Right cardiac atrium (tissue), 5 donors: ENCODE measurements at regions not wholly inside any gene's neighbourhood (a gene's known extent, or its start where the extent isn't known, plus 50 kb on each side); places are given as distances from the start of the nearest gene placed in this dataset.

Source experiments
- ATAC-seq, 2 donors: fragments of 200-7000 bp; cut with Tn5 transposase; one replicate each; pipeline versions ENCODE4 v1.8.0 to v1.9.1; 2020; ENCODE audit warnings: moderate library complexity in 2 of 2, mild to moderate bottlenecking in 1 of 2
- DNase-seq, 3 donors: peaks; one replicate each; pipeline ENCODE4 v3.0.0-alpha.2; 2020
- H3K27ac ChIP-seq: one replicate; pipeline ENCODE4 v1.5.1; 2013; ENCODE audit warnings: mild to moderate bottlenecking, low read length, control low read depth, moderate library complexity
- H3K27me3 ChIP-seq: one replicate; pipeline ENCODE4 v1.6.1; 2013; ENCODE audit not compliant: control insufficient read depth, insufficient read depth
- H3K4me1 ChIP-seq: one replicate; pipeline ENCODE4 v1.6.1; 2013; ENCODE audit warnings: low read length; ENCODE audit not compliant: control insufficient read depth, insufficient read depth
- H3K4me3 ChIP-seq: one replicate; pipeline ENCODE4 v1.5.1; 2013; ENCODE audit warnings: low read length, control low read depth
- H3K9me3 ChIP-seq: one replicate; pipeline ENCODE4 v1.6.1; 2013; ENCODE audit warnings: low read length; ENCODE audit not compliant: control insufficient read depth
- WGBS: extraction: QIAGEN DNeasy Blood & Tissue Kit; methylation state at CpG from one replicate; pipeline ENCODE4 v1.1.7; 2013; 5-methylcytosine and 5-hydroxymethylcytosine counted together
- intact Hi-C, 4 donors: fragments of 100-400 bp; cut with DNase I; formaldehyde crosslinking; loops; one replicate each; pipeline versions ENCODE4 v1.11.0 to v1.14.0; 2022 to 2023
- donor health status: healthy with polysubstance abuse.
- donor health status: DM: no; HTN: yes; CAD: no.
- donor health status: DM: no; HTN: no; CAD: no.
- donor health status: DM: no; HTN: yes; CAD: no; lungs with severe emphysema.
- donor health status: DM: yes; HTN: yes; CAD: no.

- Histone ChIP-seq H3K4me3 (no peak overlapping the region), H3K4me1 (no peaks in the 10 kb centered on the region), H3K27ac (no peak overlapping the region), H3K27me3 (no peaks in the 10 kb centered on the region), H3K9me3 (no peaks in the 10 kb centered on the region)
- ATAC-seq (no peak), DNase-seq (no peak)
- 88% methylated on average over 7 of the region's 7 CpGs for WGBS
- intact Hi-C loops = no loop called here
These were observed 286.2 kb upstream of the SALL3 start for GRCh38 chr18:78693429-78693828.

DNA sequence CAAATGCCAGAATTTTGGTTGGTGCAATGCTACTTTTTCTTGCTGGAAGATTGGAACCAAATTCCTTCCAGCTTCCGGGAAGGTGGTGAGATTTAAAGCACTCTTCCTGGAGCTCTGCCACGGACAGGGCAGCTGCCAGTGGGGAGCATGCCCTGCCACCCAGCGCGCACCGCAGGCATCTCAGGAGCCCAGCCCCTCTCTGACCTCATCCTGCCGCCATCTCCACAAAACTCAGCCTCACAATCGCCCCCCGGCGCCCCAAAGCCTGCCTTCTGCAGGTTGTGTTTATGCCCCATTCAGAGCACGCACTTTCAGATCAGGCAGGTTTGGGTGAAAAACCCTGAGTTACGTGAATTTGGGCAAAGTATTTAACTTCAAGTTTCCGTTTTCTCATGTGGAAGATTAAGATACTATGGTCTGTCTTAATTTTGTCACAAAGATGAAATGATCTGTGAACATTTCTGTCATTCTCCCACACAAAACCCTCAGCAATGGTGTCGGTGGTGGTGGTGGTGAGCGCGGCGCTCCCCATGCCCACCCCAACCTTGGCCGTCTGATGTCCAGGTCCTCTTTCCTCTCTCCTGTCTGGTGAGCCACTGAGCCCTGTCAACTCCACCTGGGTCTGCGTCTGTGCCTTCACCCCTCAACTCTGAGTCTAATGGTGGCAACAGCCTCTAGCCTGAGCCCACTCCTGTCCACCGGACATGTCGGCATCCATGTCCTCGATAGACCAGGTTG, 282.8 kb upstream of the SALL3 start:
- no peak for ATAC-seq

DNA sequence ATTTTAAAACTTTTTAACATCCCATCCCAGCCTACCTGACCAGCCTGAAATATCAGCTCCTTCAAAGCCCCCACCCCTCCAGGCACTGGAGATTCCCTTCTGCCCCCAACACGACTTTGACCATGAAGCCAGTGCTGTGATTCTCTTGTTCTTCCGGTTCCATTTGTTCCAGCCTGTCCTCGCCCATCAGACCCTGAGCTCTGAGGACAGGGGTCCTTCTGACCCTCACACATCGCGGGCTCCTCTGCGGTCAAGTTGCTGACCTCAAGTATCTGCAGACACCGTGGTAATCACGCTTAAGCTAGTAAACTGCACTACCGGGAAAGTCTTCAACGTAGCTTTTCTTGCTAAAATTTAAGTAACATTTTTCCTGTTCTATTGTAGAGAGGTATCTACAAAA, 282.2 kb upstream of the SALL3 start:
- intact Hi-C loops = no loop called here
- no peak for DNase-seq
- H3K27ac ChIP-seq = no peak overlapping the region
- H3K9me3 ChIP-seq = no peaks in the 10 kb centered on the region
- H3K4me3 ChIP-seq = no peak overlapping the region
- no peak for ATAC-seq
- 88% methylated on average over 10 of the region's 10 CpGs for WGBS
- no peaks in the 10 kb centered on the region for H3K27me3 ChIP-seq
- H3K4me1 ChIP-seq = no peaks in the 10 kb centered on the region

More for the DNA sequence above, 282.8 kb upstream of the SALL3 start:
- intact Hi-C loops = no loop called here
- Histone ChIP-seq H3K27me3 (no peaks in the 10 kb centered on the region), H3K4me1 (no peaks in the 10 kb centered on the region), H3K4me3 (no peak overlapping the region), H3K27ac (no peak overlapping the region), H3K9me3 (no peaks in the 10 kb centered on the region)
- WGBS = 84% methylated on average over 21 of the region's 21 CpGs
- DNase-seq = no peak

GRCh38 chr18:78698914-78699313, 280.7 kb upstream of the SALL3 start:
- Histone ChIP-seq H3K4me3 (no peak overlapping the region), H3K9me3 (no peaks in the 10 kb centered on the region), H3K4me1 (no peaks in the 10 kb centered on the region), H3K27me3 (no peaks in the 10 kb centered on the region), H3K27ac (no peak overlapping the region)
- 82% methylated on average over 5 of the region's 5 CpGs for WGBS
- DNase-seq = no peak
- ATAC-seq = no peak
- intact Hi-C loops = no loop called here

GRCh38 chr18:78699499-78699898, 280.1 kb upstream of the SALL3 start:
- no peak for DNase-seq

GRCh38 chr18:78701771-78702396, 277.7 kb upstream of the SALL3 start:
- Histone ChIP-seq H3K4me3 (no peak overlapping the region), H3K4me1 (no peaks in the 10 kb centered on the region), H3K9me3 (no peaks in the 10 kb centered on the region), H3K27ac (no peak overlapping the region), H3K27me3 (no peaks in the 10 kb centered on the region)
- no peak for ATAC-seq
- intact Hi-C loops = no loop called here
- no peak for DNase-seq
- WGBS = 57% methylated on average over 13 of the region's 13 CpGs

More at GRCh38 chr18:78699499-78699898, 280.1 kb upstream of the SALL3 start:
- ATAC-seq = no peak
- no peaks in the 10 kb centered on the region for H3K4me1 ChIP-seq
- no peaks in the 10 kb centered on the region for H3K27me3 ChIP-seq
- no peaks in the 10 kb centered on the region for H3K9me3 ChIP-seq
- intact Hi-C loops = no loop called here
- H3K27ac ChIP-seq = no peak overlapping the region
- no peak overlapping the region for H3K4me3 ChIP-seq
- 84% methylated on average over 12 of the region's 12 CpGs for WGBS

DNA sequence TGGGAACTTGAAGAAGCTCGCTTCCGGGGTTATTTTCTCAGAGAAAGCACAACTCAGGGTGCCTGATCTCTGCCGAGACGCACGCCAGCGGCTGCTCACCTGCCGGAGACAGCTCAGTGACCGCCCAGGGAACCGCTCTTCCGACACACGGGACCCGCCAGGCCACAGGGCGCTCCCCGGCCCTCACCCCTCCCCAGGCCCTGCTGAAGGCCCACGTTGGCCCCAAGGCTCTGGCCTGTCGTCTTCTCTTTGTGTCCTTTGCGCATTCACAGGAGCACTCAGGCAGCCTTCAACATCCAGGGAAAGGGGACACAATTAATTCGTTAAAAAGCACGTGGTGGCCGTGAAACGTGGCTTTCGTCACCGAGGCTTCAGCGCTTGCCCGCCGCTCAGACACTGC, 276.3 kb upstream of the SALL3 start:
- intact Hi-C loops = no loop called here
- H3K4me3 ChIP-seq = no peak overlapping the region
- H3K9me3 ChIP-seq = no peaks in the 10 kb centered on the region
- WGBS = 93% methylated on average over 26 of the region's 26 CpGs
- DNase-seq (no peak), ATAC-seq (no peak)
- H3K27ac ChIP-seq = no peak overlapping the region
- H3K4me1 ChIP-seq = no peaks in the 10 kb centered on the region
- H3K27me3 ChIP-seq = no peaks in the 10 kb centered on the region

DNA sequence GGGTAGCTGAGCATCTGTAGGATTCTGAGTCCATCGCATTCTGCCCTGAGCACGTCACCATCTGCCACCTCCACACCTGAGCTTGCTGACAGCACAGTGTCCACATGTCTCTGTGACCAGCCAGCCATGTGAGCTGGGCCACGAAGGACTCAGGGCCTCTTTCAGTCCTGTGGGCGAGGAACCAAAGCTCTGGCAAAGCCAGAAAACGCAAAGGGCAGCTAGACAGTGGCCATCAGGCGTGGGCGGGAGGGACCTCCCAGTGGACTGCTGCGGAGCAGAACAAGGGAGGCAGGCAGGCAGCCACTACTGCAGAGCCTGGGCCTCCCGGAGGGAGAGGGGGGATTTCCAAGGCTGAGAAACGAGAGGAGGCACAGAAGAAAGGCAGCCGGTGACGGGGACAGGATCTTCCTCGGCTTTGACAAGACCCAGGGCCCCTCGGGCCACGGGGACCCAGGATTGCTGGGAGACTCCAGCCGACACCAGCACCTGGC, 274.6 kb upstream of the SALL3 start:
- intact Hi-C loops = no loop called here
- no peaks in the 10 kb centered on the region for H3K9me3 ChIP-seq
- ATAC-seq (no peak), DNase-seq (no peak)
- H3K4me3 ChIP-seq = no peak overlapping the region
- WGBS = 65% methylated on average over 16 of the region's 16 CpGs
- H3K27me3 ChIP-seq = no peaks in the 10 kb centered on the region
- no peaks in the 10 kb centered on the region for H3K4me1 ChIP-seq
- no peak overlapping the region for H3K27ac ChIP-seq

GRCh38 chr18:78709261-78709809, 270.3 kb upstream of the SALL3 start:
- intact Hi-C loops = no loop called here
- DNase-seq (no peak), ATAC-seq (no peak)
- Histone ChIP-seq H3K4me3 (no peak overlapping the region), H3K4me1 (no peaks in the 10 kb centered on the region), H3K9me3 (no peaks in the 10 kb centered on the region), H3K27ac (no peak overlapping the region), H3K27me3 (no peaks in the 10 kb centered on the region)
- WGBS = 76% methylated on average over 8 of the region's 8 CpGs

DNA sequence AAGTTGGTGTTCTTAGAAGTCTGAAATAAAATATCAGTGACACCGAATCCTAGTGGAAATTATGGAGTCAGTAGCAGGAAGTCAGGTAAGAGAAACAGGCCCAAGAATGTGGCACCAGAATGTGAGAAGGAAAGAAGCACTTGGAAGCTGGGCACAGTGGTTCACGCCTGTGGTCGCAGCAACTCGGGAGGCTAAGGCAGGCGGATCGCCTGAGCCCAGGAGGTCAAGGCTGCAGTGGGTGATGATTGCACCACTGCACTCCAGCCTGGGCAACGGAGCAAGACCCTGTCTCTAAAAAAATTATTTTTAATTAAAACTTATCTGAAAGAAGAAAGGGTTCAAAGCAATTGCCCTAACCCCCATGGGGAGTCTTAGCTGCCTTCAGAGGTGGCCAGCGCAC, 268.3 kb upstream of the SALL3 start:
- ATAC-seq (no peak), DNase-seq (no peak)
- 88% methylated on average over 8 of the region's 8 CpGs for WGBS
- H3K27ac ChIP-seq = no peak overlapping the region
- no peaks in the 10 kb centered on the region for H3K27me3 ChIP-seq
- no peaks in the 10 kb centered on the region for H3K9me3 ChIP-seq
- no peak overlapping the region for H3K4me3 ChIP-seq
- H3K4me1 ChIP-seq = no peaks in the 10 kb centered on the region
- intact Hi-C loops = no loop called here

- Histone ChIP-seq H3K4me1 (no peaks in the 10 kb centered on the region), H3K27ac (no peak overlapping the region), H3K9me3 (no peaks in the 10 kb centered on the region), H3K4me3 (no peak overlapping the region), H3K27me3 (no peaks in the 10 kb centered on the region)
- DNase-seq (no peak), ATAC-seq (no peak)
- intact Hi-C loops = no loop called here
- WGBS = 79% methylated on average over 4 of the region's 4 CpGs
These were observed 267.6 kb upstream of the SALL3 start for GRCh38 chr18:78711971-78712370.
